Uterus (tissue), 3 donors: ENCODE measurements at regions not wholly inside any gene's neighbourhood (a gene's known extent, or its start where the extent isn't known, plus 50 kb on each side); places are given as distances from the start of the nearest gene placed in this dataset.
A peak's percentile ranks its signal among the peaks of the same experiment; 100 is the strongest.

Experiments used
- DNase-seq, 2 donors: peaks; one replicate each; pipeline ENCODE4 v3.0.0-alpha.2; 2019 to 2020
- H3K27ac ChIP-seq, 2 donors: fragments of 200-600 bp; sonication (generic); 1 replicate in 1 of 2; 2 replicates in 1 of 2; pipeline ENCODE4 v1.5.1; 2016 to 2018
- H3K27me3 ChIP-seq, 2 donors: fragments of 200-600 bp; sonication (generic); one replicate each; pipeline ENCODE4 v1.5.1; 2018 to 2019; ENCODE audit warnings: control low read depth in 1 of 2
- H3K36me3 ChIP-seq, 2 donors: fragments of 200-600 bp; sonication (generic); one replicate each; pipeline ENCODE4 v1.5.1; 2019; ENCODE audit warnings: control low read depth in 1 of 2
- H3K4me1 ChIP-seq, 2 donors: fragments of 200-600 bp; sonication (generic); one replicate each; pipeline ENCODE4 v1.5.1; 2018 to 2019; ENCODE audit warnings: control low read depth in 1 of 2
- H3K4me3 ChIP-seq, 2 donors: fragments of 200-600 bp; sonication (generic); 1 replicate in 1 of 2; 2 replicates in 1 of 2; pipeline ENCODE4 v1.5.1; 2018 to 2019; ENCODE audit warnings: mild to moderate bottlenecking in 1 of 2
- H3K9me3 ChIP-seq, 2 donors: fragments of 200-600 bp; sonication (generic); one replicate each; pipeline ENCODE4 v1.5.1; 2019; ENCODE audit warnings: control low read depth in 1 of 2
- POLR2A ChIP-seq, 2 donors: fragments of 450-650 bp; IDR thresholded peaks; one replicate each; pipeline ENCODE4 v1.6.1; 2016; ENCODE audit warnings: antibody characterized with exemption in 2 of 2, mild to moderate bottlenecking in 1 of 2, moderate library complexity in 1 of 2
- intact Hi-C: fragments of 100-400 bp; cut with DNase I; formaldehyde crosslinking; loops from one replicate; pipeline ENCODE4 v1.15.1; 2023; ENCODE audit warnings: low total_unique reads
- TF ChIP-seq, protein P1 (sequence below), 4 experiments: fragments of 200-600 bp in 2 of 4; fragments of 450-650 bp in 2 of 4; sonication (generic) in 2 of 4; IDR thresholded peaks; one replicate each; pipeline ENCODE4 v1.5.1; 2016 to 2019; ENCODE audit warnings: antibody characterized with exemption in 4 of 4, mild to moderate bottlenecking in 2 of 4, moderate library complexity in 1 of 4
- donor health status: DM: yes; HTN: yes; CAD: no.

DNA sequence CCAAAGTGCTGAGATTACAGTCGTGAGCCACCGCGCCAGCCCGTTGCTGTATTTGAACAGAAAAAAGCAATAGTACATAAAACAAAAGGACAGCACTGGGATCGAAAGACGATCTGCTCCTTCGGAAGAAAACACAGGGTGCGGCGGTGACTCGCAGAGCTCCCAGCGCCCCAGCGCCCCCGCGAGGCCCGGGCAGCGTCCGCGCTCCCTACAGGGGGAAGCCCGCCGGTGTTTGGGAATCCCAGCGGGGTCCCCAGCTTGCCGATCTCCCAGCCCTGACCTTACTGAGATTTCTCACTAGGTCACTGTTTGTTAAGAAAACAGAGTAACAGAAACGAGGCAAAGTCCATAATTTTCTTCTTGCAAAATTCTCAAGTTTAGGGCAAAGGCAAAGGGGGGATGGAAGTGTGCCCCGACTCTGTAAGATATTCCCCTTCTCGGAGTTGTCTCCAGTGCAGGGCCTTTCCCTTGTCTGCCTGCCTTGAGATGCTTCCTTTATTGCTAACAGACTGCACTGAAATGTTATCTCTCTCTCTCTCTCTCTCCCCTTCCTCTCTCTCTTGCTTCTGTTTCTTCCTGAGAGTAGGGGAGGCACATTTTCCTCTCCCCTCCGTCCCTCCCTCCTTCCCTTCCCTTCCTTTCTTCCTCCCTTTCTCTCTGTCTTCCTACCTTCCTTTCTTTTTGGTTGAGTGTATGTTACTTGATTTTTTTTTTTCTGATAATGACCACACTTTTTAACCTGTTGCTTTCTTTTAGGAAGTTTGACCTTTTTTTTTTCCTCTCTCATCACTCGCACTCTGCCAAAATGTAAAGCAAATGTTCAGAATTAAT is 91.9 kb downstream of the TMEM30B start:
- Histone ChIP-seq H3K9me3 (no peaks in the 10 kb centered on the region), H3K4me3 (peak overlapping the region; percentile 21 to 36), H3K27me3 (no peaks in the 10 kb centered on the region), H3K36me3 (no peaks in the 10 kb centered on the region), H3K4me1 (no peaks in the 10 kb centered on the region), H3K27ac (peak overlapping the region; percentile 33 to 40)
- intact Hi-C loops, result no loop called here
- DNase-seq, result peak in 1 of 2 donors; percentile 65
- TF ChIP-seq, protein P1, sequence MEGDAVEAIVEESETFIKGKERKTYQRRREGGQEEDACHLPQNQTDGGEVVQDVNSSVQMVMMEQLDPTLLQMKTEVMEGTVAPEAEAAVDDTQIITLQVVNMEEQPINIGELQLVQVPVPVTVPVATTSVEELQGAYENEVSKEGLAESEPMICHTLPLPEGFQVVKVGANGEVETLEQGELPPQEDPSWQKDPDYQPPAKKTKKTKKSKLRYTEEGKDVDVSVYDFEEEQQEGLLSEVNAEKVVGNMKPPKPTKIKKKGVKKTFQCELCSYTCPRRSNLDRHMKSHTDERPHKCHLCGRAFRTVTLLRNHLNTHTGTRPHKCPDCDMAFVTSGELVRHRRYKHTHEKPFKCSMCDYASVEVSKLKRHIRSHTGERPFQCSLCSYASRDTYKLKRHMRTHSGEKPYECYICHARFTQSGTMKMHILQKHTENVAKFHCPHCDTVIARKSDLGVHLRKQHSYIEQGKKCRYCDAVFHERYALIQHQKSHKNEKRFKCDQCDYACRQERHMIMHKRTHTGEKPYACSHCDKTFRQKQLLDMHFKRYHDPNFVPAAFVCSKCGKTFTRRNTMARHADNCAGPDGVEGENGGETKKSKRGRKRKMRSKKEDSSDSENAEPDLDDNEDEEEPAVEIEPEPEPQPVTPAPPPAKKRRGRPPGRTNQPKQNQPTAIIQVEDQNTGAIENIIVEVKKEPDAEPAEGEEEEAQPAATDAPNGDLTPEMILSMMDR (IDR thresholded peaks at IDR 0.05), result peak in 1 of 4 experiments; percentile 23
- no peak for TF ChIP-seq POLR2A (IDR thresholded peaks at IDR 0.05)

DNA sequence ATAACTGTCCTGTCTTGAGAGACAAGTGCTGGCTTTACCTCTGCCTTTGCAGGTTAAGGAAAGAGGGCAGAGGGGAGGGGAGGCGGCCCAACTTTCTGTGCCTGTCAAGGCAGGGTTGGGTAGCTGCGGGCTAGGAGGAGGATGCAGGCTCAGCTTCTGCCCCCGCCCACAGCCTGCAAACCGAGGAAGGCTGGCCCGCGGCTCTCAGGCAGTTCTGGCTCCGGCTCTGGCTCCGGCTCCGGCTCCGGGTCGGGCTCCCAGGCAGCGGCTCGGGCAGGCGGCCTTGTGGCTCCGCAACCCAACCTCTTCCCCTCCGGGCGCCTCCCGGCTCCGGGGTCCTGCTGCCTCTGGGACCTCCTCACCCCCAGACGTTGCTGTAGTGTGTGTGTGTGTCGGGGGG is 92.9 kb downstream of the TMEM30B start:
- no peaks in the 10 kb centered on the region for H3K36me3 ChIP-seq
- peak overlapping the region in 1 of 2 donors; percentile 15 for H3K27ac ChIP-seq
- intact Hi-C loops, result no loop called here
- H3K9me3 ChIP-seq, result no peaks in the 10 kb centered on the region
- no peaks in the 10 kb centered on the region for H3K27me3 ChIP-seq
- peak overlapping the region in 1 of 2 donors; percentile 36 for H3K4me3 ChIP-seq
- no peaks in the 10 kb centered on the region for H3K4me1 ChIP-seq
- DNase-seq, result peak in 1 of 2 donors; percentile 41
- TF ChIP-seq, protein P1 (IDR thresholded peaks at IDR 0.05), result no peak
- TF ChIP-seq POLR2A (IDR thresholded peaks at IDR 0.05), result no peak

DNA sequence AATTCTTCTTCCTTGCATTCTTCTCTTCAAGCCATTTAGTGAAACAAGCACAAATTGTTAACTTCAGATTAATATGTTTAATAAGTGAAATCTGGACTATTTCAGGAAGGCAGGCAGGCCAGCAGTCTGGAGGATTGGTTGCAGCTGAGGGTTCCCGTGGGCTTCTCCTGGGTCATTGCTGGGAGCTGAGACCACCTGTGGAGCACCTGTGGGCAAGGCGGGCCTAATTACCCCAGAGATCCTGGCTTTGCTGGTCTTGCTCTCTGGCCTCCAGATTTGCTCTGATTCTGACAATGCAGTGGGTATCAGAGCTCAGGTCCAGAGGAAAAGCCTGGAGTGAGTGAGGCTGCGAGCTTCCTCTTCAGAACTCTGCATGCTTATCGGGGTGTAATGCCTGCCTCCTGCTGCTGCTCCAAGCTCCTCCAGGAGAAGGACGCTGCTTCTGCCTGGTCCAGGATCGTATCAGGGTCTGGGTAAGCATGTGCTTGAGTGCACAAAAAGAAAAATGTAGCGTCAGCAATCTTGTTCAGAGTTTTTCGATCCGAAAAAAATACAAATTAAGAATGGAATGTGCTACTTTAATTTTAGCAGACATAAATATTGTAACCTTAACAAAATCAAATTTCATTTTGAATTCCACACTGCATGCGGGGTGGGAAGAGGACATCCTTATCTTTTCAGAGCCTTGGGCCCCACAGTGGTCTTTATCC is 93.8 kb downstream of the TMEM30B start:
- H3K4me3 ChIP-seq, result no peak overlapping the region
- no peaks in the 10 kb centered on the region for H3K9me3 ChIP-seq
- no peaks in the 10 kb centered on the region for H3K36me3 ChIP-seq
- no peaks in the 10 kb centered on the region for H3K27me3 ChIP-seq
- no peak overlapping the region for H3K27ac ChIP-seq
- DNase-seq, result peak in 1 of 2 donors; percentile 17
- TF ChIP-seq, protein P1 (IDR thresholded peaks at IDR 0.05), result no peak
- H3K4me1 ChIP-seq, result no peaks in the 10 kb centered on the region
- intact Hi-C loops, result no loop called here

DNA sequence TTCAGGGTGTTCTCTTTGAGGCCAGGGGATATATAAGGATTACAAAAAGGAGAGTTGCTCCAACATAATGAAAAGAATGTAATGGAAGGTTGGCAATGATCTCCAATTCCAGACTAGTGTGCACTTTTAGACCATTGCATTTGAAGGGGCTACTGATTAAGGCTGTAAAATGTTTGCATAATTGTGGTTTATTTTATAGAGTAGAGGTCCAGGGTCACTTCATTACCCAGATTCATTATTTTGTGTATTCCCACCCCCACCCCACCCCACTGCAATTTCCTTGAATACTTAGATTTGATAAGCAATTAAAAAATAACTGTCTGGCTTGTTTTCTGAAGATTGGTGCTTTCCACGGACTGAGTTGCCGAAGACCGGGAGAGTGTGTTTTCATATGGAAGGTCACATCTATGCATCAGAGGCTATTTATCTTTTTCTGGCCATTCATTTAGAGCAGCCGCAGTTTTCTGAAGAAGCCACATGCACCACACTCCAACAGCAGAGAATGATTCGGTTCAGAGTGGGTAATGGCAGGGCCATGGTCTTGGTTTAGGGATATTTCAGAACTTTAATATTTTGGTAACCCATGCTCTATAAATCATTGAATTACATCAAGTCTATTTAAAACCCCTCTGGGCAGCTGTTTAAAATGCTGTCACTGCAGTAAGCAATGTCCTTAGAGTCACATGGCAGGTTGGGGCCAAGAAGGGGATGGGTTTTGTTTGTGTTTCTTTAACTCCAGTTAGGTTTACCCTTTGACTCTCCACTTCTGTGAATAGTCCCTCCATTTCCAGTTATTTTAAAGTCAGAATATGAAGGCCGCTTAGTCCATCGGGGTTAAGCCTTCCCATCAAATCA is 94.6 kb downstream of the TMEM30B start:
- H3K36me3 ChIP-seq, result no peaks in the 10 kb centered on the region
- intact Hi-C loops, result no loop called here

More for the DNA sequence above, 94.6 kb downstream of the TMEM30B start:
- H3K4me3 ChIP-seq, result no peak overlapping the region
- H3K27me3 ChIP-seq, result no peaks in the 10 kb centered on the region
- no peaks in the 10 kb centered on the region for H3K9me3 ChIP-seq
- no peak overlapping the region for H3K27ac ChIP-seq
- no peaks in the 10 kb centered on the region for H3K4me1 ChIP-seq
- TF ChIP-seq POLR2A (IDR thresholded peaks at IDR 0.05), result no peak
- TF ChIP-seq, protein P1 (IDR thresholded peaks at IDR 0.05), result no peak
- DNase-seq, result no peak
